ENCODE measurements at regions not wholly inside any gene's neighbourhood (a gene's known extent, or its start where the extent isn't known, plus 50 kb on each side); places are given as distances from the start of the nearest gene placed in this dataset.
"Not testable (repeated sequence)": the region's sequence is repeated elsewhere in the genome, so short reads cannot be mapped to it uniquely, and the experiment has no call there.

GRCh38 chr2:64253421-64253820, 109.2 kb upstream of the PELI1 start:
- DNase-seq; H4K20me1 ChIP-seq (ENCODE audit: insufficient read depth, low read length); intact Hi-C loops (cut with micrococcal nuclease); H3K9ac ChIP-seq (ENCODE audit: insufficient read depth, low read length, poor library complexity, severe bottlenecking); H3K4me3 ChIP-seq (replicated peaks in 1 of 3; ENCODE audit: low read depth in 2 of 3, low read length in 3 of 3); H3K27me3 Mint-ChIP-seq (ENCODE audit: low read depth in 3 of 3); H3K27ac Mint-ChIP-seq; H3K4me1 ChIP-seq (ENCODE audit: control insufficient read depth in 1 of 2, insufficient read depth in 2 of 2, low read length in 2 of 2); H3K4me3 Mint-ChIP-seq; H2AFZ ChIP-seq (ENCODE audit: insufficient read depth, low read depth, low read length, poor library complexity, severe bottlenecking); H3K27ac ChIP-seq (ENCODE audit: low read depth in 1 of 2, low read length in 2 of 2); H3K4me2 ChIP-seq (replicated peaks; ENCODE audit: extremely low read depth, low read length, poor library complexity, severe bottlenecking); H3K27me3 ChIP-seq (ENCODE audit: control insufficient read depth in 2 of 2, insufficient read depth in 2 of 2, low read length in 2 of 2); H3K4me1 Mint-ChIP-seq; H3K9me3 Mint-ChIP-seq; H3K9me3 ChIP-seq (replicated peaks in 1 of 2; ENCODE audit: control insufficient read depth in 1 of 2, insufficient read depth in 1 of 2, low read length in 2 of 2); H3K79me2 ChIP-seq (ENCODE audit: insufficient read depth, low read length); H3K36me3 ChIP-seq (replicated peaks in 1 of 2; ENCODE audit: control insufficient read depth in 1 of 2, insufficient read depth in 2 of 2, low read length in 2 of 2): not testable (repeated sequence)
- no CpG with 5 or more reads among the region's 9 CpGs for WGBS (ENCODE audit: insufficient coverage)
- H3K36me3 Mint-ChIP-seq, result peaks cover 3 to 11% of the 10 kb centered on the region in 2 donors

GRCh38 chr2:64258566-64258965, 114.3 kb upstream of the PELI1 start:
- no peak overlapping the region for H3K4me3 Mint-ChIP-seq
- no peak overlapping the region for H3K27ac Mint-ChIP-seq

More at GRCh38 chr2:64258566-64258965, 114.3 kb upstream of the PELI1 start:
- peaks cover 0 to 4% of the 10 kb centered on the region in 2 donors for H3K36me3 Mint-ChIP-seq
- Histone ChIP-seq H2AFZ (ENCODE audit: insufficient read depth, low read depth, low read length, poor library complexity, severe bottlenecking) (no peak overlapping the region), H4K20me1 (ENCODE audit: insufficient read depth, low read length) (no peaks in the 10 kb centered on the region), H3K79me2 (ENCODE audit: insufficient read depth, low read length) (no peaks in the 10 kb centered on the region), H3K4me3 (replicated peaks in 1 of 3; ENCODE audit: low read depth in 2 of 3, low read length in 3 of 3) (no peak overlapping the region), H3K36me3 (replicated peaks in 1 of 2; ENCODE audit: control insufficient read depth in 1 of 2, insufficient read depth in 2 of 2, low read length in 2 of 2) (no peaks in the 10 kb centered on the region), H3K4me2 (replicated peaks; ENCODE audit: extremely low read depth, low read length, poor library complexity, severe bottlenecking) (no peak overlapping the region), H3K9ac (ENCODE audit: insufficient read depth, low read length, poor library complexity, severe bottlenecking) (no peak overlapping the region), H3K9me3 (replicated peaks in 1 of 2; ENCODE audit: control insufficient read depth in 1 of 2, insufficient read depth in 1 of 2, low read length in 2 of 2) (no peaks in the 10 kb centered on the region), H3K4me1 (ENCODE audit: control insufficient read depth in 1 of 2, insufficient read depth in 2 of 2, low read length in 2 of 2) (peaks cover 51 to 59% of the 10 kb centered on the region in 2 donors), H3K27ac (ENCODE audit: low read depth in 1 of 2, low read length in 2 of 2) (no peak overlapping the region), H3K27me3 (ENCODE audit: control insufficient read depth in 2 of 2, insufficient read depth in 2 of 2, low read length in 2 of 2) (no peaks in the 10 kb centered on the region)
- H3K27me3 Mint-ChIP-seq (ENCODE audit: low read depth in 3 of 3), result peaks cover 0 to 3% (median 2%) of the 10 kb centered on the region in 3 donors
- intact Hi-C loops (cut with micrococcal nuclease), result no loop called here
- no peak for DNase-seq
- peaks cover 56% of the 10 kb centered on the region for H3K4me1 Mint-ChIP-seq
- H3K9me3 Mint-ChIP-seq, result peaks cover 0 to 2% (median 0%) of the 10 kb centered on the region in 7 donors
- WGBS (ENCODE audit: insufficient coverage), result 100% methylated on average over 2 of the region's 5 CpGs
- TF ChIP-seq, protein P1, sequence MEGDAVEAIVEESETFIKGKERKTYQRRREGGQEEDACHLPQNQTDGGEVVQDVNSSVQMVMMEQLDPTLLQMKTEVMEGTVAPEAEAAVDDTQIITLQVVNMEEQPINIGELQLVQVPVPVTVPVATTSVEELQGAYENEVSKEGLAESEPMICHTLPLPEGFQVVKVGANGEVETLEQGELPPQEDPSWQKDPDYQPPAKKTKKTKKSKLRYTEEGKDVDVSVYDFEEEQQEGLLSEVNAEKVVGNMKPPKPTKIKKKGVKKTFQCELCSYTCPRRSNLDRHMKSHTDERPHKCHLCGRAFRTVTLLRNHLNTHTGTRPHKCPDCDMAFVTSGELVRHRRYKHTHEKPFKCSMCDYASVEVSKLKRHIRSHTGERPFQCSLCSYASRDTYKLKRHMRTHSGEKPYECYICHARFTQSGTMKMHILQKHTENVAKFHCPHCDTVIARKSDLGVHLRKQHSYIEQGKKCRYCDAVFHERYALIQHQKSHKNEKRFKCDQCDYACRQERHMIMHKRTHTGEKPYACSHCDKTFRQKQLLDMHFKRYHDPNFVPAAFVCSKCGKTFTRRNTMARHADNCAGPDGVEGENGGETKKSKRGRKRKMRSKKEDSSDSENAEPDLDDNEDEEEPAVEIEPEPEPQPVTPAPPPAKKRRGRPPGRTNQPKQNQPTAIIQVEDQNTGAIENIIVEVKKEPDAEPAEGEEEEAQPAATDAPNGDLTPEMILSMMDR (IDR thresholded peaks at IDR 0.05), result no peak
